ENCODE measurements at regions not wholly inside any gene's neighbourhood (a gene's known extent, or its start where the extent isn't known, plus 50 kb on each side); places are given as distances from the start of the nearest gene placed in this dataset.

DNA sequence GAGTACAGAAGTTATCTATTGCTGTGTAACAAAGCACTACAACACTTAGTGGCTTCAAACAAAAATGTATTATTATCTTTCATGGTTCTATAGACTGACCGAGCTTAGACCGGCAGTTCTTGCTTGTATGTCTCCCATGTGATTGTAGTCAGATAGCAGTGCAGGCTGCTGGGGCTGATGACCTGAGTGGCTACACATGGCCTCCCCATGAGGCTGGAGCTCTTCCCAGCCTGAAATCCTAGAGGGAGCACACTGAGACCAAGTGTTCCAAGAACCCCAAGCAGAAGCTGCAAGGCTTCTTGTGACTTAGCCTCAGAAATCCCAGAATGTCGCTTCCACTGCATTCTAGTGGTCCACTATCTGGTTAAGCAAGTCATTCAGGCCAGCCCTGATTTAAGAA is 141.2 kb upstream of the TLE3 start:
- POLR2A ChIA-PET = interaction anchor here (0.6 kb wide), 1 partner anchor 647 kb away, joined by 5 read pairs; no protein-coding TSS in a partner anchor
- intact Hi-C loops (cut with micrococcal nuclease; ENCODE audit: unreplicated experiment) = no loop called here
- Histone ChIP-seq H3K4me3 (ENCODE audit: low read depth, low read length, poor library complexity, severe bottlenecking) (no peak overlapping the region), H3K4me2 (ENCODE audit: low read length) (no peak overlapping the region), H4K20me1 (ENCODE audit: insufficient read depth, low read length) (no peaks in the 10 kb centered on the region), H3K36me3 (ENCODE audit: insufficient read depth, low read length) (no peaks in the 10 kb centered on the region), H3K9me3 (ENCODE audit: low read length) (no peaks in the 10 kb centered on the region), H3K4me1 (ENCODE audit: insufficient read depth, low read length, poor library complexity, severe bottlenecking) (no peaks in the 10 kb centered on the region), H3K27ac (ENCODE audit: low read depth, low read length, poor library complexity, severe bottlenecking) (no peak overlapping the region), H2AFZ (ENCODE audit: low read length) (no peak overlapping the region), H3K79me2 (ENCODE audit: insufficient read depth, low read depth, low read length) (no peaks in the 10 kb centered on the region), H3K9me2 (ENCODE audit: insufficient read depth, low read length) (no peaks in the 10 kb centered on the region)
- CTCF ChIA-PET (ENCODE audit: unreplicated experiment) = no interaction called here
- DNase-seq (ENCODE audit: low spot score) = no peak
- TF ChIP-seq EZH2phosphoT487 (IDR thresholded peaks at IDR 0.05; ENCODE audit: borderline replicate concordance, low read depth, low read length) = no peak
- TF ChIP-seq, protein P1, sequence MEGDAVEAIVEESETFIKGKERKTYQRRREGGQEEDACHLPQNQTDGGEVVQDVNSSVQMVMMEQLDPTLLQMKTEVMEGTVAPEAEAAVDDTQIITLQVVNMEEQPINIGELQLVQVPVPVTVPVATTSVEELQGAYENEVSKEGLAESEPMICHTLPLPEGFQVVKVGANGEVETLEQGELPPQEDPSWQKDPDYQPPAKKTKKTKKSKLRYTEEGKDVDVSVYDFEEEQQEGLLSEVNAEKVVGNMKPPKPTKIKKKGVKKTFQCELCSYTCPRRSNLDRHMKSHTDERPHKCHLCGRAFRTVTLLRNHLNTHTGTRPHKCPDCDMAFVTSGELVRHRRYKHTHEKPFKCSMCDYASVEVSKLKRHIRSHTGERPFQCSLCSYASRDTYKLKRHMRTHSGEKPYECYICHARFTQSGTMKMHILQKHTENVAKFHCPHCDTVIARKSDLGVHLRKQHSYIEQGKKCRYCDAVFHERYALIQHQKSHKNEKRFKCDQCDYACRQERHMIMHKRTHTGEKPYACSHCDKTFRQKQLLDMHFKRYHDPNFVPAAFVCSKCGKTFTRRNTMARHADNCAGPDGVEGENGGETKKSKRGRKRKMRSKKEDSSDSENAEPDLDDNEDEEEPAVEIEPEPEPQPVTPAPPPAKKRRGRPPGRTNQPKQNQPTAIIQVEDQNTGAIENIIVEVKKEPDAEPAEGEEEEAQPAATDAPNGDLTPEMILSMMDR (conservative IDR thresholded peaks at IDR 0.05; ENCODE audit: low read length) = no peak
- no TSS peak for BruUV-seq (replicated peaks)

DNA sequence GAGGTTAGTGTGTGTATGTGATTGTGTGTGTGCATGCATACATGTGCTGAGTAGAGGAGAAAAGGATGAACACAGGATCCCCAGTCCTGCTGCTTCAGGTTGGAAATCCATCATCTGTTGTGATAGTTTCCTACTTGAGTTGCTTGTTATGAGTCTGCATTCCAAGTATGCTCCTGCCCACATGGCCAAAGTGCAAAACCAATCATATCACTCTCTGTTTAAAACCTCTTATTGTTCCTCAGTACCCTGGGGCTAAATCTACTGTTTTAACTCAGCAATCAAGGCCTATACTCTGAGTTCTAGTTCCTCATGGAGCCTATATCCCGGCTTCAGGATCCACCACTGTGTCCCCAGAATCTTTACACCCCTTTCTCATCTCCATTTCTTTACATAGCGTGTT is 139.9 kb upstream of the TLE3 start:
- Histone ChIP-seq H3K36me3 (ENCODE audit: insufficient read depth, low read length) (no peaks in the 10 kb centered on the region), H3K4me3 (ENCODE audit: low read depth, low read length, poor library complexity, severe bottlenecking) (no peak overlapping the region), H3K4me2 (ENCODE audit: low read length) (no peak overlapping the region), H3K79me2 (ENCODE audit: insufficient read depth, low read depth, low read length) (no peaks in the 10 kb centered on the region), H4K20me1 (ENCODE audit: insufficient read depth, low read length) (no peaks in the 10 kb centered on the region), H3K9me2 (ENCODE audit: insufficient read depth, low read length) (no peaks in the 10 kb centered on the region), H3K27ac (ENCODE audit: low read depth, low read length, poor library complexity, severe bottlenecking) (no peak overlapping the region), H2AFZ (ENCODE audit: low read length) (no peak overlapping the region), H3K4me1 (ENCODE audit: insufficient read depth, low read length, poor library complexity, severe bottlenecking) (no peaks in the 10 kb centered on the region), H3K9me3 (ENCODE audit: low read length) (0 out of 2 replicates have a peak, but pooled peaks cover under 1% of the 10 kb centered on the region)
- ChIA-PET POLR2A (no interaction called here), CTCF (ENCODE audit: unreplicated experiment) (no interaction called here)
- no peak for DNase-seq (ENCODE audit: low spot score)
- intact Hi-C loops (cut with micrococcal nuclease; ENCODE audit: unreplicated experiment) = no loop called here
- no TSS peak for BruUV-seq (replicated peaks)
- no peak for TF ChIP-seq EZH2phosphoT487 (IDR thresholded peaks at IDR 0.05; ENCODE audit: borderline replicate concordance, low read depth, low read length)
- TF ChIP-seq, protein P1 (conservative IDR thresholded peaks at IDR 0.05; ENCODE audit: low read length) = no peak

DNA sequence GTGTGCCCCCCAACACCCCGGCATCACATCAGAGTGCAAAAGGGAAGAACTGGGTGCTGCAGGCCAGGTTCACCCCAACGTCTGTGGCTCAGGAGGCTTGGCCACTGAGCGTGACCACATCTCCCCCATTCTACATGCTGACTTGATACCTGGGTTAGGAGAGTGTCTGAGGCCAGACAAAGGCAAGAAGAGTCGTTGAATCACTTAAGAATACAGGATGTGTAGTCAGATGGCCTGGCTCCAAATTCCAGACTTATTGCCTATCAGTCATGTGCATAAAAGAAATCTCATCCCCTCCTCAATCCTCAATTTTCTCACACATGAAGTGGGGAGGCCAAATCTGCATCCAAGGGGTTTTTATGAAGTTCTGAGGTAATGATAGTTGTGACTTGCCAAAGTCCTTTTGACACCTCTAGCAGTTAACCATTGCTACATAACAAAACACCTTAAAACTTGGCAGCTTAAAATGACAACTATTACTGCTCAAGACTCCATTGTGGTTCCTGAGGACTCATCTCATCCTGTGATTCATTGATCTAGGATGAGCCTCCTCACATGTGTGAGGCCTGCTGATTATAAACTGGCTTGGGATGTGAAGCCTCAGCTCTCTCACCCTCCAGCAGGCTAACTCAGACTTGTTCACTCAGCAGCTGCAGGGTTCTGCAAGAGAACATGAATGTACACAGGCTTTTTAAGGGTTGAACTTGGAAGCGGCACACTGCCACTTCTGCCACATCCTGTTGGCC is 138.8 kb upstream of the TLE3 start:
- H2AFZ ChIP-seq (ENCODE audit: low read length) = no peak overlapping the region
- CTCF ChIA-PET (ENCODE audit: unreplicated experiment) = no interaction called here
- H3K79me2 ChIP-seq (ENCODE audit: insufficient read depth, low read depth, low read length) = no peaks in the 10 kb centered on the region
- no peak overlapping the region for H3K4me3 ChIP-seq (ENCODE audit: low read depth, low read length, poor library complexity, severe bottlenecking)
- H3K9me2 ChIP-seq (ENCODE audit: insufficient read depth, low read length) = no peaks in the 10 kb centered on the region
- H4K20me1 ChIP-seq (ENCODE audit: insufficient read depth, low read length) = no peaks in the 10 kb centered on the region
- H3K4me2 ChIP-seq (ENCODE audit: low read length) = no peak overlapping the region
- POLR2A ChIA-PET = no interaction called here
- H3K27ac ChIP-seq (ENCODE audit: low read depth, low read length, poor library complexity, severe bottlenecking) = no peak overlapping the region
- H3K9me3 ChIP-seq (ENCODE audit: low read length) = peaks cover 10% of the 10 kb centered on the region; the same call in 1 of the 2 replicates
- no TSS peak for BruUV-seq (replicated peaks)
- intact Hi-C loops (cut with micrococcal nuclease; ENCODE audit: unreplicated experiment) = no loop called here
- H3K36me3 ChIP-seq (ENCODE audit: insufficient read depth, low read length) = no peaks in the 10 kb centered on the region
- H3K4me1 ChIP-seq (ENCODE audit: insufficient read depth, low read length, poor library complexity, severe bottlenecking) = no peaks in the 10 kb centered on the region
- no peak for TF ChIP-seq EZH2phosphoT487 (IDR thresholded peaks at IDR 0.05; ENCODE audit: borderline replicate concordance, low read depth, low read length)
- TF ChIP-seq, protein P1 (conservative IDR thresholded peaks at IDR 0.05; ENCODE audit: low read length) = no peak
- no peak for DNase-seq (ENCODE audit: low spot score)

Data from OCI-LY7 (cell line).